ENCODE measurements at regions not wholly inside any gene's neighbourhood (a gene's known extent, or its start where the extent isn't known, plus 50 kb on each side); places are given as distances from the start of the nearest gene placed in this dataset.

GRCh38 chr5:8740595-8740994, 805.3 kb downstream of the SEMA5A start:
- no peak for DNase-seq

DNA sequence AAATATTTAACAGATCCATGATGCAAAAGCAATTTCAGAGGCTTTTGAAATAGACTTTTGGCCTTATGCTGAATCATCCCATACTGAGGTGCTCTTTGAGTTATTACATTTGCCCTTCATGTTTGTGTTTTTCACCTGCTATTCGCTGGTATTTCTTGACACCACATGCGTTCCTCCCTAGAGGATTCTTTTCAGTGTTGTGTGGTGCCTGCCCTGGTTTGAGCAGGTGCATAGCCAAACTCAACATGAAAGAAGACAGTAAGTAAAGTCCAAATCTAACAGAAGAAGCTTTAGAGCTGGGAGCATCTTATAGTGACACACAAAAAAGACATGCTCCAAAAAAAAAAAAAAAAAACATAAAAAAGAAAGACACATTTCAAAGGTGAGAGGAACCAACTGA, 796.3 kb downstream of the SEMA5A start:
- no peak for DNase-seq

DNA sequence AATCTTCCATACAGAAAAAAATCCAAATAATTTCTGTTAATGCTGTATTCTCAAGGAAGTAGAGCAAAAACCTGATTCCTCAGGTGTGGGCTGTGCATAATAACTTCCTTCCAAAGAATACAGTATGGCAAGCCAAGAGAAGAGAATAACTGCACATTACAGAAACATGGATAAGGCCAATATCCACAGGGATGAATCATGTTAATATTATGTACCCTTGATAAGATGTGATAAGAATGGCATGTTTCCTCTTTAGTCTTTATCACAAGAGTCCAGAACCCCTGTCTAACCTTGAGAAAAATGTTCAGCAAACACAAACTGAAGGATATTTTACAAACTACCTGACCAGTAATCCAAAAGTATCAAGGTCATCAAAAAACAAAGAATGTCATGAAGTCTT, 795.8 kb downstream of the SEMA5A start:
- DNase-seq: no peak

DNA sequence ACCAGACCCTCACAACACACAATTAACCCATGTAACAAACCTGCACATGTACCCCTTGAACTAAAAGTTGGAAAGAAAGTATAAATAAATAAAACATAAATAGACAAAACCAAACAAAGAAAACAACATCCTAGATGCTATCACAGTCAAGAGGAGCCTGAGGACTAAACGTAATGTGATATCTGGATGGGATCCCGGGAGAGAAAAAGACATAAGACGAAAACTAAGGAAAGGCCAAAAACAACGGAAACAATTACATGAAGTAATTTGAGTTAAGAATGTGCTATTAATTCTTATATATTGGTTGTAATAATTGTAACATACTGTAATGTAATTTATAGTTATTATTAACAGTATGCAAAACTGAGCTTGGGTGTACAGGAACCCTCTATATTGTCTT, 793.9 kb downstream of the SEMA5A start:
- no peak for DNase-seq

- DNase-seq: no peak
These were observed 793.3 kb downstream of the SEMA5A start for GRCh38 chr5:8752595-8752994.

- DNase-seq: no peak
These were observed 789.3 kb downstream of the SEMA5A start for GRCh38 chr5:8756498-8757084.

DNA sequence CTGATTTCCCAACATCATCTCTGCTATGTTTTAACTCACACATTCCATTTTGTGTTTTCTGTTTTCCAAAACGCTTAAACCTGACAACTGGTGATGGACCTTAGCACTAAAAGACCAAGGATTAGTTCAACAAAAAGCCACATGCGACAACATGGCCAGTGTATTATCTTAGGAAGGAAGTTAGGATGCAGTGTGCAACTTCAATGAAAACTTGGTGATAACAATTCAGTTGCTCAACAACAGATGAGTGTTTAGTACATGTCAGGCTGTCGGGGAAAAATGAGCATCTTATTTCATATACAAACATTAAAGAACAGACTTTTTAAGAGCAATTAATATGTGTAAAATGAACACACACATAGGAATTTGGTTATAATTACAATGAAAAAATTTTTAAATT, 780.0 kb downstream of the SEMA5A start:
- no peak for DNase-seq

GRCh38 chr5:8766448-8766847, 779.4 kb downstream of the SEMA5A start:
- no peak for DNase-seq

- DNase-seq: no peak
These were observed 778.8 kb downstream of the SEMA5A start for GRCh38 chr5:8767111-8767510.

DNA sequence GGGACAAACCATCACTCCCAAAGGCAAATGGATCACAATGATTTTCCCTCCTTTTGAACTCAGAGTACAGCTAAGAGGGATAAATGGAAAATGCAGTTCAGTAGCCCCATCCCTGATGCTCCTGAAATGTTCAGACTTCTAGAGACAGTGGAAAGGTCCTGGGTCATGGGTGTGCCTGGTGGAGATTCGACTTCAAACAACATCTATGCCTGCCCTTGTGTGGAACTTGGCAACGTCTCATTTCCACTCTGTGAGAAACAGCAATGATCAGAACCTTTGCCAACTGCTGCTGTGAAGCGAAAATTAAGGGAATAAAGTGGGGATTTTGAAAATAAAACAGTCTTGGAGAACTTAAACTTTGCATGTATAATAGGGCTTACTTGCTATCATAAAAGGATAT, 778.1 kb downstream of the SEMA5A start:
- DNase-seq: no peak

- DNase-seq: no peak
These were observed 776.2 kb downstream of the SEMA5A start for GRCh38 chr5:8769631-8770030.

- no peak for DNase-seq
These were observed 775.4 kb downstream of the SEMA5A start for GRCh38 chr5:8770431-8770830.

GRCh38 chr5:8773046-8773615, 772.7 kb downstream of the SEMA5A start:
- no peak for DNase-seq

GRCh38 chr5:8784692-8785091, 761.2 kb downstream of the SEMA5A start:
- DNase-seq: no peak

GRCh38 chr5:8788246-8788645, 757.6 kb downstream of the SEMA5A start:
- no peak for DNase-seq

DNA sequence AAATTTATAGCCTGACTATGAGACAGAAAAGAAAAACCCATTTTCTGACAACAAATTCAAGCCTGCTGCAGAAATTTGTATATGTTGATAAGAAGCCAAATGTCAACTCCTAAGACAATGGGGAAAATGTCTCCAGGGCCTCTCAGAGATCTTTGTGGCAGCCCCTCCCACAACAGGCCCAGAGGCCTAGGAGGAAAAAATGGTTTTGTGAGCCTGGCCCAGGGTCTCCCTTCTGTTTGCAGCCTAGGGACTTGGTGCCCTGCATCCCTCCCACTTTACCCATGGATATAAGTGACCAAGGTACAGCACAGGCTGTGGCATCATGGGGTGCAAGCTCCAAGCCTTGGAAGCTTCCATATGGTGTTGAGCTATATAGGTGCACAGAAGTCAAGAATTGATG, 740.2 kb downstream of the SEMA5A start:
- no peak for DNase-seq

GRCh38 chr5:8807636-8808035, 738.2 kb downstream of the SEMA5A start:
- DNase-seq: no peak

DNA sequence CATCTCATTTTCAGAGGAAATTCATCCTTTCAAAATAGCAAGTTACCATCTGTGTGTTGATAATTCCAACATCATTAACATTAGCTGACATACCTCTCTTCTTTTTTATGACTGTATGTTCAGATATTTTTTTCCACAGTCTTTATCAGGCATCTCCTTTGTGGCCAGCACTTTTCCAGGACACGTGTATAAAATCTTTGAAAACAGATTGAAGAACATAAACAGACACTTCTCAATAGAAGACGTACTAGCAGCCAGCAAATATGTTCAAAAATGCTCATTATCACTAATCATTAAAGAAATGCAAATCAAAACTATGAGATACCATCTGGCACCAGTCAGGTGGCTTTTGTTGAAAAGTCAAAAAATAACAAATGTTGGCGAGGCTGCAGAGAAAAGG, 734.3 kb downstream of the SEMA5A start:
- no peak for DNase-seq

- no peak for DNase-seq
These were observed 732.7 kb downstream of the SEMA5A start for GRCh38 chr5:8813180-8813579.

- no peak for DNase-seq
These were observed 731.8 kb downstream of the SEMA5A start for GRCh38 chr5:8814105-8814504.

- DNase-seq: no peak
These were observed 721.5 kb downstream of the SEMA5A start for GRCh38 chr5:8824371-8824770.

DNA sequence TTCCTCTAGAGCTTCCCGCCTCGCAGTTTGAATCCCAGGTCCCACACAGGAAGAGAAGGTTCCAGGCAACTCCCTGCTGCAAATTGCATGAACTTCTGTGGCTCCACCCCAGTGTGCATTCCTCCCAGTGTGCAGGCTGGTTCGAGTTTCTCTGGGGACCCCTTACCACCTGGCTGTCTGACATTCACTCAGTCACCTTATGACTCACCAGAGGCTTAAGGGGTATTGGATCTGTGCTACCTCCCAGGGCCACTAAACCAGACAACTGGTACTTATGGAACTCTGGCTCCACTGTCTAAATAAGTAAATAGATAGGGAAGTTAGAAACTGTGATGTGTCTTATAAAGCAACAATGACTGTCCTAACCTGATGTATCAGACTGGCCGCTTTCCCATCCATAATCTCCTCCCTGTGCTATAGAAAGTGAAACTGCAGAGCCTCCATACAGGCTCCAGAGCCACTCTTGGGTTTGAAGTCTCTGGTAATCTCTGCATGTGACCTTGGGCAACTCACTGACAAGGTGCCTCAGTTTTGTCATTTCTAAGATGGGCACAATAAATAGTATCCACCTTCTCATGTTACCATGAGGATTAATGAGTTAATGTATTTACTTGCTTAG, 720.6 kb downstream of the SEMA5A start:
- DNase-seq: no peak

- no peak for DNase-seq
These were observed 719.4 kb downstream of the SEMA5A start for GRCh38 chr5:8826508-8826907.

- no peak for DNase-seq
These were observed 718.2 kb downstream of the SEMA5A start for GRCh38 chr5:8827696-8828095.
